GM21381 (cell line): ENCODE measurements at regions not wholly inside any gene's neighbourhood (a gene's known extent, or its start where the extent isn't known, plus 50 kb on each side); places are given as distances from the start of the nearest gene placed in this dataset.

Experiments used
- ATAC-seq: cut with Tn5 transposase; IDR thresholded peaks from one replicate; pipeline ENCODE4 v1.9.1; 2021; ENCODE audit warnings: mild to moderate bottlenecking, moderate library complexity; ENCODE audit not compliant: unreplicated experiment

DNA sequence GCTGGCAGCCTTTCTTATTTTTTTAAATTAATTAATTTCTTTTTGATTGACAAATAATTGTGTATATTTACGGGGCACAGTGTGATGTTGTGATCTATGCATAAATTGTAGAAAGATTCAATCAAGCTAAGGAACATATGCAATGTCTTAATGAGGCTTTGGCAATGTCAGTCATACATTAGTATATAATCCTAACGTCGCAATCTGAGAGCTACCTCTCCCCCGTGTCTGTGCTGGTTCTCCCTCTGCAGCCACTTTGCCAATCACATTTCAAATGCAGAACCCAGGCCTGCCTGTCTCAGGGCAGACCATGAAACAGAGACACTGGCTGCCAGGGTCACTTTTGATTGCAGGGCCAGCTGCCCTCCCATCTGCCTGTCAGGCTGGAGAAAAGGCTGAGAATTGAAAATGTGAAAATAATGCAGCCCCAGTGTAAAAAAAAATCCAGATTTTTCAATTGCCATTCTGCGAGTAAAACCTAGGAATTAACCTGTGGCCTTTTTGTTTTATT, 56.3 kb downstream of the SLC24A2 start:
- no peak for ATAC-seq

DNA sequence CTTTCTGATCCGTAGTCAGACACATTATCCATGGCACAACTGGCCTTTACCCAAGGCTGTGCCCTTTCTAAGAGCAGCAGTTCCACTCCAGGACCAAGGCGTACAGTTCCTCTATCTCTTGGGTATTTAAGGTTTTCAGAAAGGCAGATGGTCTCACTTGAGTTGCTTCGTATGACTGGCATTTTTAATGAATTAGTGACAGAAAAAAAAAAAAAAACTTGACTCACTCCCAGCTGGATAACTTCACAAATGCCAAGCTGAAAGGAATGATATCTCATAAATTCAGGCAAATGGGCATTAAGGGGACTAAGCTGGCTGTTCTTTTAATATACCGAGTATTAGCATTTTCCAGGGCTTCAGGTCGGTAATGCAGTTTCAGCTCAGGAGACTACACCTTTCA, 60.7 kb downstream of the SLC24A2 start:
- ATAC-seq: no peak

DNA sequence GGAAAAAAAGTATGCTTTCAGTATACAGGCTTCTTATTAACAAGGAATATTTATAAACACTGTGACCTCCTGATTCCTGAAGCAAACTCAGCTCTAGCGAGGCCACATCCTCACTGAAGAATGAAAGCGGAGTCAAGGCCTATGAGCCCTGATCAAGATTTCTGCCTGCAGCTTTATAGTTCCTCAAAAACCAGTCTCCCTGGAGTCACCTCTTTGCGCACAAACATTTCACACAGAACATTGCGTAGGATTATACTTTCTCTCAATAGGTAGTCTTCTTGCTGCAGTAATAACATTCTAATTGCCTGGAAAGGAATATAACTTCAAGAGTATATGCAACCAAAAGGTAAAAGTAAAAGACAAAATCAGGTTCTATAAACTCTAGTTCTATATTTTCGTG, 62.9 kb downstream of the SLC24A2 start:
- ATAC-seq: no peak

DNA sequence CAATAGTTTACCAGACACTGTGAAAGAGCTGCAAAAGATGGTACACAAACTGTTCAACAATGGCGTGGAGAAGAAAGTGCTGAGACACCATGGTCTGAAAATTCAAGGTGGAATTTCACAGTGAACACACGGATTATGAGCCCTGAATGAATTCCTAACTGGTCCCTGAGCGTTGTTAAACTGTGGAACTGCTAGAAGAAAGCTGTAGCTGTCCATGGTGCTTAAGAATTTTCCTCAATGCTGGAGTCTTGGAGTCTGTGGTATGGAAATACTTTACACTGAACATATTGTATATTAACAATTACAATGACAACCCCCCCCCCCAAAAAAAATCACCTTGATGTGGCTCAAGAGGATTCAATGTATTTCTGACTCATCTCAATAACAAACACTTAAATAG, 68.5 kb downstream of the SLC24A2 start:
- no peak for ATAC-seq

DNA sequence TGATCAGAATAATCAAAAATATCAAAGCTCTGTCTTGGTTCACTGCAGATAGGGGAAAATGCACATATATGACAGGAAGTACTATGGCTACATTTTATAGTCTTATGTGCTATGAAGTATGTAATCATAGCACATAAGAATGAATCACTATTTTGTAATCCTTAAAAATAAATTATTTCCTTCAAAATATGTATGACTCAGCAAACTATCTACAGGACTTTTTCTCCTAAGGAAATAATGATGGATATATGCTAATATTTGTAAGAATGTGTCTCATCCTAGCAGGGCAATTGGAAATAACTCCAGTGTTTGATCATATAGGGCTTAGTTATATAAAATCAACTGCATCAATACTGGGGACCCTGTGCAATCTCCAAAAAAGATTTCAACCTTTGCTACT, 85.1 kb downstream of the SLC24A2 start:
- ATAC-seq: no peak

DNA sequence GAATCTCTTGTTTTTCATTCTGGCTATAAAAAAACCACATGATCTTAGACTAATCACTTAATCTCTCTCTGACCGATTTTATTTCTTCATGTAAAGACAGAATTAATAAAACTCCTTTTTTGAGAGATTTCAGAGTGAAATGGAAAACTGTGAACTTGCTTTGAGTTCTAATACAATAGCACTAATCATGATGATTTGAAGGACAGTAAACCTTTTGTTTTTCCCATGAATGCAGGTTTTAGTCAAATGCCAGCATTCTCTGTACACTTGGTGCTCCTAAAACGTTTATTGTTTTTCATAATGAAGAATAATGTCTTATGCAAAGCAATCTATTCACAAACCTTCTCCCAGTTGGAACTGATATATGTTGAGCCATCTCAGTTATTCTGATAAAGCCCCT, 86.8 kb downstream of the SLC24A2 start:
- ATAC-seq: no peak

DNA sequence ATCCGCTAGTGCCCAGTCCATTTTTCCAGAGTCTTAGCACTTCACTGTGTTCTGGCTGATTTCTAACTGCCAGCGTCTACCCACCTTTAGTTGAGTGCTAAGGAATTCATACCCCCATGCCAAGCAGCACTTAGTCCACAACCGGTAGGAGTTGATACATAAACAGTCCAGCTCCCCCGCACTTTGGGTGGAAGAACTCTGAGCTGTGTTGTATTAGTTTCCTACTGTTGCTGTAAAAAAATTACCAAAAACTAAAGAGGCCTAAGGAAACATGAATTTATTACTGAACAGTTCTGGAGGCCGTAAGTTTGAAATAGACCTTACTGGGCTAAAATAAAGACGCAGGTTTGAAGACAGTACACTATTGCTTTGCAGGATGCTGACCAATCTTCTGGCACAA, 87.6 kb downstream of the SLC24A2 start:
- ATAC-seq: no peak

DNA sequence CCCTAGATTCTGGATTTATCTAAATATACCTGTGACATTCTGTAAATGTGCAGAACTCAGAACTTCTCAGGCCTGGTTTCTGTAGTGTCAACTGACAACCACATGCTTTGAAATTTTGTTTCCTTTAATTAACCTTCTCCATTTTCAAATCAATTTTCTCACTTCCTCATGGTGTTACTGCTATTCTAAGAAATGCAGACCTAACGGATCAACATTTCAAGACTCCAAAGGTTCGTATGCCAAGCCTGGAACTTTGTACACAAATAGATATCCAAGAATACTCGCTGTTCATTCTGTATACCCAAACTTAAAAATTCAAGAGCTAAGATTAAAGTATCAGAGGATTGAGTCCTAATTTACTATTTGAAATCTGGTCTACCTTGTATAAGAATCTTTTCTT, 88.1 kb downstream of the SLC24A2 start:
- no peak for ATAC-seq

DNA sequence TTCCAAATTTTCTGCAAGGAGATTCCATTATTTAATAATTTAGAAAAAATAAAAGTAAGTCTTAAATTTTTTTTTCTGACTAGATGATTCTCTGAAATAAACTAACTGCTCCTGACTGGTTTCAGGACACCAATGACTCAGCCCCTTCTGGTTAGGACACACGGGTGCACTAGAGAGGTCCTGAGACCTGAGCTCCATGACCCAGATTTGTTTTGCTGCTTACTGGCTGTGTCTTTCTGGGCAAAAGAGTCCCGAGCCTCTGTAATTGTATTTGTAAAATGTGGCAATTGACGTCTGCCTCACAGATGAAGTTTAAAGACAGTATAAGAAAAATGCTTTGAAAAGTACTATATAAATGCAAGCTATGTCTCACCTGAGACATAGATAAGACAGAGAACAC, 89.1 kb downstream of the SLC24A2 start:
- no peak for ATAC-seq

DNA sequence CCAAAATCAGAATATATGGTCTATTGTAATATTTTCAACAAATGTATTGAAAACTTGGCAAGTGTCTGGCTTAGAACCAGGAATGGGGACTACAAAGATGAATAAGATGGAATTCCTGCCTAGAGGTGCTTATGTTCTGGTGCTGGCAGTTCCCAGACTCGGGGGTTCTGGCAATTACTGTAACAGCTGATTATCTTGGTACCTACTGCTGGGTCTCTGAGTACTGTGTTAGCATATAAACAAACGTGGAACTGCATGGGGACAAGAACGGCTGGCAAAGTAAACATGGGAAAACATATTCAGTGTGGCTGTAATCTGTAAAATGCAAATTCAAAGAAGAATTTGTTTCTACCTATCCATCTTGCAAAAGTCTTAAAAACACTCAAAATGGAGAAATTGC, 89.9 kb downstream of the SLC24A2 start:
- no peak for ATAC-seq

DNA sequence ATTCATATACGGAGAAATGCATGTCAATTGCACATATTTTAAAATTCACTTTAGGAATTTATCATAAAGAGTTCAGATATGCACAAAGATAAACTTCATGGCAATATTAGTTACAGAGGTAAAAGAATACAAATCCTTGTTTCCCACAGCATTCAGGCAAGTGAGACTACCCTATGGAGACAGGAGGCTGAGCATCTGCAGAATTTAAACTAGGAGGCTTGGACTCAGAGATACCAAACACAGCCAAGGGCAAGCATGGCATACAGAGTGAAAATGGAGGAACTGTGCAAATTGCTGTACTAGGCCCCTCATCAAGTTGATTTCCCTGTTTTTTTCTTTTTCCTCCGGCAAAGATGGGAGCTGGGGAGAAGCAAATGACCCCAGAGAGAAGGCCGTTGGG, 94.2 kb downstream of the SLC24A2 start:
- ATAC-seq: no peak

DNA sequence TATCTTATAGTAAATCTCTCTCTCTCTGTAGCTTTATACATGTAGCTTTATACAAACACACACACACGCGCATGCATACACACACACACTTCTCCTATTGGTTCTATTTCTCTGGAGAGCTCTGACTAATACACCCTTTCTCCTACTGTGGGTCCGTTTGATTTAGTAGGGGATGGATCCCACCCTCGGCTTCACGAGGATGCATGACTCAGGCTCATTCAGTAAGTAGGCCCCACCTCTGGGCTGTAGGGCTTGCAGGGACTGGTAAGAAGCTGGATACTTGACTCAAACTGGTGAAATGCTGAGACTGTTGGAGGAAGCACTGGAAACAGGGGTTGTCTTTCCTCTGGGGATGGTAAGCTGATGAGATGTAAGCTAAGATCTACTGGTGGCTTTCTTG, 98.7 kb downstream of the SLC24A2 start:
- ATAC-seq: no peak

DNA sequence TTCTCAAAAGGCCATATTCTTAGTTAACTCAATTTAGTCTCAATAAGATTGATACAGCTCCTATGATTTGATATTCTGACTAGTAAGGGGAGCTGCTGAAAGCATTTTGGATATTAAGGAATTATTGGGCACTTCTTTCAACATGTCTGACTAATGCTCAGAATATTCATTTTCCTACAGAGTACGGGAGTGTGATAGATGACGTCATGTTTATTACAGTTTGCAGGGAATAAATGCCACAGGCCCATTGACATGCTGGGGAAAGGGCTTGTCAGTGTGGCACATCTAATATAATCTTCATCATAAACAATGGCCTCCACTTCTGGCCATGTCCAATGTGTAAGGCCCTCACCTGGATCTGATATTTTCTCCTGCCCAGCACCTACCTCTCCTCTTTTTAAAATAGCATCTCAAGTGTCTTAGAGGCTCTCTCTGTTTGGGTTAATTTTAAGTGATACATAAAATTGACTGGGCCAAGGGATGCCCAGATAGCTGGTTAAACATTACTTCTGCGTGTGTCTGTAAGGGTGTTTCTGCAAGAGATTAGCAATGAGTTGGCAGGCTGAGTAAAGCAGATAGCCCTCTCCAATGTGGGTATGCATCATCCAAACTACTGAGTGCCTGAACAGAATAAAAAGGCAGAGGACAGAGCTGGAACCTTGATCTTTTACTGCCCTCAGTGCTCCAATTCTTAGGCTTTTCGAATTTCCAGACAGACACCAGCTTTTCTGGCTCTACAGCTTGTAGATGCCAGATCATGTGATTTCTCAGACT, 99.3 kb downstream of the SLC24A2 start:
- ATAC-seq: no peak

DNA sequence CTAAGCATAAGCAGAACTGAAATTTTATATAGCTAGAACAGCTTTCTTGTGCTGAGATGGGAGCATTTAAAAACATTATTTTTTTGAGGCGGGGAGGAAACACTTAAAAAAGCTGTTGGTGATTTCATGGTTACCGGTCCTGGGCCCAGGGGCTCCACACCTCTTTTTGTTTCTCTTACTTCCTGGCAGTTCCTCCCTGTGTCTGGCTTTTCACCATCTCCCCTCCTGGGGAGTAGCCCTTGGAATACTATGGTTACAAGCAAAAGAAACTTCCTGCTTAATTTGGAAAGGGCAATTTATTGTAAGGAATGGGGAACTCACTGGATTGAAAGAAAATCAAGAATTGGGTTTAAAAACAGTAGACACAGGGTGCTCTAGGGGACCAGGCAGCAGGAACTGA, 105.1 kb downstream of the SLC24A2 start:
- no peak for ATAC-seq

DNA sequence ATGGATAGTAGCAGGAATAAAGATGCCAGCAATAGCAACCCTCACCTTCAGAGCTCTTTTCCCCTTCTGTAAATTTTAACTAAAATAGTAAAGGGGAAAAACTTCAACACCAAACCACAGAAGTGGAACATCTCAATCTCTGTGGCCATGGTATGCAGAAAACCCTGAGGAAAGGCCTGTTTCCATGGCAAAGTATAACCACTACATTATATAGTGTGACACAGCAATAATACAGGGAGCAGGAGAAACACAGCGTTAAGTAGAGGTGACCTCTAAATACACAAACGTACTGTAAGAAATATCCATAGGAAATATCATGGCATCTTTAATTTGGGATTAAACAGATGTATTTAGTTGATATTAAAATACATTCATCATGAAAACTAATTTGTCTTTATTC, 106.4 kb downstream of the SLC24A2 start:
- no peak for ATAC-seq

DNA sequence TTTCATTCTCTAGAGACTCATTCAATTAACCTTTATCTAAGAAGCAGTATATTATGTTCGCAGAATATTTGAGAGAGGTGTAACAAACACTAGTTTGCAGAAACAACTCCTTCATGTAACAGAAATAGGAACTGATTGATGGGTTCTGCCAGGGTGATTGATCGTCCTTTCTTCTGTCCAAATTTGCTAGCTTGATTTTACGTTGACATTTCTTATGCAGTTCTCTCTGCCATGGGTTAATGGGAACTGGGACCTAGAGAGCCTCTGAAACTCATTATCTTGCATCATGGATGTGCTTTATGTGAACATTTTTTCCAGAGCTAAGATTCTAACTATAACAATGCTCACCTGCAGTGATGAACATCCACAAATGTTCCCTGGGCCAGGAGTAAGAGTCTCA, 107.0 kb downstream of the SLC24A2 start:
- no peak for ATAC-seq

DNA sequence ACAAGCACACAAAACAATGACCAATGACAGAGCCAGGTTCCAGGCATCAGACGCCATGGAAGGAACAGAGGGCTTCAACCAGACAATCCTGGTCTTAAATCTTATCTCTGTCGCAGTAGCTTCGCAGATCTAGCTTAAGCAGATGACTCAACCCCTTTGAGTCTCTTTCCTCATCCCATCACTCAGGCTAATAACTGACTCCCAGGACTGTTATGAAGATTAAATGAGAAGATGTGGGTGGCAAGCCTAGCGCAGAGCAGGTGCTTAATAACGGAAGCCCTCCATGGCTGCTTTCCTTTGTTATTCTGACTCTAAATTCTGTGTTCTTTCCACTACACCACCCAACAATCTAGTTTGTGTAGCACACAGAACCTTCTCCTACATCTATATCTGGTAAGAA, 110.9 kb downstream of the SLC24A2 start:
- no peak for ATAC-seq

DNA sequence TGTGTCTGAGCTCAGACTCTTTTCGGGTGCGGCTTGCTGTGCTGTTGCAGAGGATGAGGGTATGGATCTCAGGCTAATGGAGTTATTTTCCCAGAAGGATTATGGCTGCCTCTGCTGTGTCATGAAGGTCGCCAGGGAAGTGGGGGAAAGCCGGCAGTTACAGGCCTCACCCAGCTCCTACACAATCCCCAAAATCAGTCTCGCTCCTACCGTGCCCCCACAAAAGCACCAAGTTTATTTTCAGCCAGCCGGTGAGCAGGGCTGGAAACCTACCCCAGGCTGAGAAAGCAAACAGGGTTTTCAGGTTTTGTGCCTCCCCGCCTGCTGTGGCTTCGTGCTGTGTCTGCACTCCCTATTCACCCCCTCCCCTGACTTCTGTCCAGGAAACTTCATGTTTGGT, 113.3 kb downstream of the SLC24A2 start:
- no peak for ATAC-seq

DNA sequence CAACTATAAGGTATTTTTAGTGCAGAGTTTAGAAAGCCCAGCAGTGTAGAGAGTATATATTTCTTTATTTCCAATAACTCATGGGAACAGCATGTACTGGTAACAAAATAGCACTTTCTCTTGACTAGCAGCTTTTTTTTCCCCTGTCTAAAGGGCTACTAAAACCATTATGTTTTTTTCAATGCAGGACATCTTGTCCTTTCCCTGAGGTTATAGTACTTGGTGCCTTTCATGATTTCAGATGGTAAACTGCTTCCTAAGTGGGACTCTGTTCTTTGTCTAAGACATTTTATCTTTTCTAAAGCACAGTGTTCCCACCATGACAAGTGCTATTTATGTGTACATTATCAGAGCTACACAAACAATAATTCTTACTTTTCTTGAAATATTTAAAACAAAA, 122.3 kb downstream of the SLC24A2 start:
- no peak for ATAC-seq

DNA sequence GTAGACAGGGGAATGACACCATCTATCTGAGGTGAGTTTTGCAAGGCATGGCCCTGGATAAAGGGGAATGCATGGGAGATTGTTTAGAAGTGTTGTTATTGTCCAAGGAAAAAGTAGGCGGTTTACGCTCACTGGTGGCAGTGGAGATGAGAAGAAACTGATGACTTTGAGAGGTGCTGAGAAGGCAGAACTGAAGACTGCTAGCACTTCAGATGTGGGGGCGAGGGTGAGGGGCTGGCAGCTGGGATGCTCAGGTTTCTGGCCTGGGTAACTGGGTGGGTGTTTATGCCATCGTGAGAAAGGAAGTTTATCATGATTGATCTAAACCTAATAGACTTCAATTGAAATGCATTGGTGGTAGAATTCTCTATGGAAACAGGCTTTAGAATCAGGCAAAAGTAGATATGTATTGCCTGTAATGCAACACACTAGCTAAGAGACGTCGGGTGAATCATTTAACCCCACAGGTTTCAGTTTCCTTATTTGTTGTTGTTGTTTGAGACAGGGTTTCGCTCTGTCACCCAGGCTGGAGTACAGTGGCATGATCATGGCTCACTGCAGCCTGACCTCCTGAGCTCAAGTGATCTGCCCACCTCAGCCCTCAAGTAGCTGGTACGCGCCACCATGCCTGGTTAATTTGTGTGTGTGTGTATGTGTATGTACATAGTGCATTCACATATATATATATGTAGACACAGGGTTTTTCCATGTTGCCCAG, 123.5 kb downstream of the SLC24A2 start:
- peak; percentile 99 for ATAC-seq

DNA sequence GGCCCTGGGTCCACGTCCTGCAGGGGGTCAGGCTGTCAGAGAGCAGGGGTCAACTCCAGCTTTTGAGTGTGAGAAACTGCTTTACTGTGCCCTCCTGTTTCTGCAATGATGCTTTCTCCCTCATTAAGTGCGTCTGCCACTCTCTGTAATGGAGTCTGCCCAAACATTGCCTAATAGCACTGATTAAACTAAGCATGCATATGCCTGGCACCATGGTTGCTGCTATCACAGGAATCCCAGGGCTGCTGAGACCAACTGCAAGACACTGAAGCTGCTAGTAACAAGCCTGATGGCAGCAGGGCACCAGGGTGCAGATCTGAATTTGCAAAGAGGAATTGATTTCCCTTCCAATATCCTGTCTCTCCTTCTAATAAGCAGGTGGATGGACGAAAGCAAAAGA, 125.3 kb downstream of the SLC24A2 start:
- no peak for ATAC-seq

DNA sequence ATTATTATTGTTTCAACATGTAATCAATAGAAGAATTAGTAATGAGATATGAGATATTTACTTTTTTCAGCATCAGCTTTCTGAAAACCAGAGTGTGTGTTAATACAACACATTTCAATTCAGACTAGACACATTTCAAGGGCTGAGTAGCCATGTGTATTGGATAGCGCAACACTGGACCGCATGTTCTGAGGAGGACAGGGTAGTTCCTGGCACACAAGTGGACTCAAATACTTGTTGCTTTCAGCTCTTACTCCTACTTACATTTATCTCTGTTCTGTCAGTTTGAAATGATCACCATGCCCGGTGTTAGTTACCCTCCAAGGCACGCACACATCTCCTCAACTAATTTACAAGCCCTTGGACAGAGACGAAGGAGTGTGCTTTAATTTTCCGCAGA, 126.6 kb downstream of the SLC24A2 start:
- no peak for ATAC-seq
